ENCODE measurements at regions not wholly inside any gene's neighbourhood (a gene's known extent, or its start where the extent isn't known, plus 50 kb on each side); places are given as distances from the start of the nearest gene placed in this dataset.

DNA sequence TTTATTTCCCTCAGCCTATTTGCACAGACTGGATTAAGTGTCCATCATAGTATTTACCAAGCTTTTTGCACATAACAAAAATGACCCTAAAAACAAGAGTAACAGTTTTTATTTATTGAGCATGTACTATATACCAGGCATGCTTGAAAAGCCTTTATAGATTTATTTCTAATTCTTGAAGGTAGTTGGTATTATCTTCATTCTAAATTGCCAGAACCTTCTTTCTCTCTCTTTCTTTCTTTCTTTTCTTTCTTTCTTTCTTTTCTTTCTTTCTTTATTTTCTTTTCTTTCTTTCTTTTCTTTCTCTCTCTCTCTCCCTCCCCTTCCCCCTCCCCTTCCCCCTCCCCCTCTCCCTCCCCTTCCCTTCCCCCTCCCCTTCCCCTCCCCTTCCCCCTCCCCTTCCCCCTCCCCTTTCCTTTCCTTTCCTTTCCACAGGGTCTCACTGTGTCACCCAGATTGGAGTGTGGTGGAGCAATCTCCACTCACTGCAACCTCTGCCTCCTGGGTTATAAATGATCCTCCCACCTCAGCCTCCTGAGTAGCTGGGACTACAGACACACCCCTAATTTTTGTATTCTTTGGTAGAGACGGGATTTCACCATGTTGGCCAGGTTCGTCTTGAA lies 310.9 kb upstream of the RBFOX1 start:
- H3K27ac Mint-ChIP-seq = no peak overlapping the region
- no peak overlapping the region for H3K27ac ChIP-seq (ENCODE audit: low read depth, low read length)
- ChIA-PET POLR2A (no interaction called here), CTCF (no interaction called here)
- H3K4me1 ChIP-seq (ENCODE audit: insufficient read depth, low read length) = no peaks in the 10 kb centered on the region
- no peak for DNase-seq
- no peaks in the 10 kb centered on the region for H3K9me3 ChIP-seq (ENCODE audit: low read length)
- no peaks in the 10 kb centered on the region for H3K27me3 ChIP-seq (ENCODE audit: insufficient read depth, low read length, poor library complexity, severe bottlenecking)
- H3K36me3 ChIP-seq (ENCODE audit: insufficient read depth, low read length) = no peaks in the 10 kb centered on the region
- H3K27me3 Mint-ChIP-seq = peaks cover 0 to 2% of the 10 kb centered on the region in 2 donors
- no peaks in the 10 kb centered on the region for H3K4me1 Mint-ChIP-seq
- H3K36me3 Mint-ChIP-seq = no peaks in the 10 kb centered on the region
- H3K9me3 Mint-ChIP-seq = peaks cover 9 to 32% (median 18%) of the 10 kb centered on the region in 5 donors
- no peak overlapping the region for H3K4me3 ChIP-seq (ENCODE audit: low read length)
- no peak overlapping the region for H3K4me3 Mint-ChIP-seq

DNA sequence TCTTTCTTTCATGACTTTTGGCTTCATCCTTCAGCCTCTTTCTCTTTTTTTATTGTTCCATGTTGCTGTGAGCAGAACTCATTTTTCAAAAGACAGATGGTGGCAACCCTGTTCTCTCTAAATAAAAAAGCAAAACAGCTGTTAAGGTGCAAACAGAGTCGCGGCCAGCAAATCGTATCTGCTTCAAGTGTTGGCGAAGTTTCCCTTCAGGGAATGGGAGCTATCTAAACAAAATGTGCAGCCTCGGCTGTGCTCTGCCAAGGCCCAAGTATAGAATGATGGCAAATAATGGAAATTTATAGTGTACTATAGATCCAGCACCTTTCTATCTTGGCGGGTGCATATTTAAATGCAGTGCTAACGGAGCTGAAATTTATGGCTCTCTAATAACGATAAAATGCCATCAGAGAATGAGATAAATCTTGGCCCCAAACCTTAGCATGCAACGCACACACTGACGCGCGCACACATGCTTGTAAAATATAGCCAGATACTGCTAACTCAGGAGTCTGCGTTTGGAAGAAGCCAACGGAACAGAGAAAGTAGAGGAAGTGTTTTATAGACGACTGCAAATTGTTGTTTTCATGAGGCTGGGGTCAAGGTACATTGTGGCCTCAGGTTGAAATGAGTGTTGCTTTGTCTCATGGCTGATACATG lies 315.5 kb upstream of the RBFOX1 start:
- ChIA-PET POLR2A (no interaction called here), CTCF (no interaction called here)
- Mint-ChIP-seq H3K9me3 (peaks cover 9 to 26% (median 15%) of the 10 kb centered on the region in 5 donors), H3K27me3 (peaks cover 0 to 2% of the 10 kb centered on the region in 2 donors), H3K4me1 (no peaks in the 10 kb centered on the region), H3K36me3 (no peaks in the 10 kb centered on the region), H3K4me3 (no peak overlapping the region), H3K27ac (peak overlapping the region in 1 of 8 donors; percentile 57)
- Histone ChIP-seq H3K4me1 (ENCODE audit: insufficient read depth, low read length) (no peaks in the 10 kb centered on the region), H3K27ac (ENCODE audit: low read depth, low read length) (no peak overlapping the region), H3K4me3 (ENCODE audit: low read length) (no peak overlapping the region), H3K36me3 (ENCODE audit: insufficient read depth, low read length) (no peaks in the 10 kb centered on the region), H3K9me3 (ENCODE audit: low read length) (no peaks in the 10 kb centered on the region), H3K27me3 (ENCODE audit: insufficient read depth, low read length, poor library complexity, severe bottlenecking) (no peaks in the 10 kb centered on the region)
- no peak for DNase-seq

DNA sequence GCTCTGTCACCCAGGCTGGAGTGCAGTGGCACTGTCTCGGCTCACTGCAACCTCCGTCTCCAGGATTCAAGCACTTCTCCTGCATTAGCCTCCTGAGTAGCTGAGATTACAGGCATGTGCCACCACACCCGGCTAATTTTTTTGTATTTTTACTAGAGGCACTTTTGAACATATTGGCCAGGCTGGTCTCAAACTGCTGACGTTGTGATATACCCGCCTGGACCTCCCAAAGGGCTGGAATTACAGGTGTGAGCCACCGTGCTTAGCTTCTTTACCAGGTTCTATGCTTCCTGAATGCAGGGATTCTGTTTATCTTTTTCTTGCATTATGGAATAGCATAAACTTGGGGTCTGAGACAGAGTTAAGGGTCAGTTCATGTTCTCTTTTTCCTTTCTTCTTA lies 317.9 kb upstream of the RBFOX1 start:
- H3K4me3 Mint-ChIP-seq = no peak overlapping the region
- Histone ChIP-seq H3K4me3 (ENCODE audit: low read length) (no peak overlapping the region), H3K27me3 (ENCODE audit: insufficient read depth, low read length, poor library complexity, severe bottlenecking) (no peaks in the 10 kb centered on the region), H3K27ac (ENCODE audit: low read depth, low read length) (no peak overlapping the region), H3K9me3 (ENCODE audit: low read length) (no peaks in the 10 kb centered on the region), H3K4me1 (ENCODE audit: insufficient read depth, low read length) (no peaks in the 10 kb centered on the region), H3K36me3 (ENCODE audit: insufficient read depth, low read length) (no peaks in the 10 kb centered on the region)
- peaks cover 16 to 36% (median 17%) of the 10 kb centered on the region in 5 donors for H3K9me3 Mint-ChIP-seq
- peaks cover 0 to 2% (median 0%) of the 10 kb centered on the region in 3 donors for H3K36me3 Mint-ChIP-seq
- peaks cover 0 to under 1% of the 10 kb centered on the region in 2 donors for H3K27me3 Mint-ChIP-seq
- ChIA-PET POLR2A (no interaction called here), CTCF (no interaction called here)
- H3K4me1 Mint-ChIP-seq = no peaks in the 10 kb centered on the region
- no peak overlapping the region for H3K27ac Mint-ChIP-seq
- DNase-seq = no peak

DNA sequence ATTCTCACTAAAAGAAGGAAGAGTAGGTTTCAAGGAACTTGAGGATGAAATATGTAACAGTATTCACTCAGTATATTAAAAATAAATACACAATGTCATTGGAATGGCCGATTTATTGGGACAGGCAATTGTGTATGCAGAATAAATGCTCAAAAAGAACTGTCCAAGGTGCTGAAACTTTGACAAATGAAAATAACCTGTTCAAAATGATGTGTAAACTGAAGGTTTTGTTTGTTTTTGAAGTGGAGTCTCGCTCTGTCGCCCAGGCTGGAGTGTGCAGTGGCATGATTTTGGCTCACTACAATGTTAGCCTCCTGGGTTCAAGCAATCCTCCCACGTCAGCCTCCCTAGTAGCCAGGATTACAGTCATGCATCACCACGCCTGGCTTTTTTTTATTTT lies 318.7 kb upstream of the RBFOX1 start:
- Mint-ChIP-seq H3K4me3 (no peak overlapping the region), H3K4me1 (no peaks in the 10 kb centered on the region), H3K27me3 (no peaks in the 10 kb centered on the region), H3K27ac (no peak overlapping the region), H3K9me3 (peaks cover 14 to 34% (median 21%) of the 10 kb centered on the region in 5 donors), H3K36me3 (peaks cover 0 to 2% (median 0%) of the 10 kb centered on the region in 3 donors)
- Histone ChIP-seq H3K4me1 (ENCODE audit: insufficient read depth, low read length) (no peaks in the 10 kb centered on the region), H3K36me3 (ENCODE audit: insufficient read depth, low read length) (no peaks in the 10 kb centered on the region), H3K4me3 (ENCODE audit: low read length) (no peak overlapping the region), H3K9me3 (ENCODE audit: low read length) (no peaks in the 10 kb centered on the region), H3K27ac (ENCODE audit: low read depth, low read length) (no peak overlapping the region), H3K27me3 (ENCODE audit: insufficient read depth, low read length, poor library complexity, severe bottlenecking) (no peaks in the 10 kb centered on the region)
- no peak for DNase-seq
- ChIA-PET CTCF (no interaction called here), POLR2A (no interaction called here)

DNA sequence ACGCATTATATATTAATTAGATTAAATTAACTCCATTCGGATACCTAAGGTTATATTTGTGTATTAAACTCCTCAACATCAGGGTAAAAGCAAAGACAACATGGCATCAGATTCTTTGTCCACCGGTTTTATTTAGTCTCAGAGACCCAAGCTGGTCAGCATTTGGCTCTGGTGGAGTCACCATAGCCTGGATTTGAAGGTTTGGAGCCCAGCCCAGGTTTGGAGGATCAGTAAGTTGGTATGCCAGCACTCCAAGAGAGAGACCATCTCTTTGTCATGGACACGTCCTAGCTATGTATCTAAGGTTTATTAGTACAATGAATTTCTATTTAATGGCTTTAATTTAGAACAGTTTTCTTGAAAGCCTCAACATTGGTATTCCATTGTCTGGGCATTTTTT lies 328.4 kb upstream of the RBFOX1 start:
- no peak overlapping the region for H3K4me3 Mint-ChIP-seq
- ChIA-PET POLR2A (no interaction called here), CTCF (no interaction called here)
- H3K36me3 ChIP-seq (ENCODE audit: insufficient read depth, low read length) = no peaks in the 10 kb centered on the region
- H3K27me3 Mint-ChIP-seq = no peaks in the 10 kb centered on the region
- no peak overlapping the region for H3K4me3 ChIP-seq (ENCODE audit: low read length)
- no peaks in the 10 kb centered on the region for H3K4me1 Mint-ChIP-seq
- H3K9me3 Mint-ChIP-seq = peaks cover 15 to 28% (median 19%) of the 10 kb centered on the region in 5 donors
- no peaks in the 10 kb centered on the region for H3K9me3 ChIP-seq (ENCODE audit: low read length)
- DNase-seq = no peak
- no peak overlapping the region for H3K27ac ChIP-seq (ENCODE audit: low read depth, low read length)
- no peaks in the 10 kb centered on the region for H3K4me1 ChIP-seq (ENCODE audit: insufficient read depth, low read length)
- no peaks in the 10 kb centered on the region for H3K36me3 Mint-ChIP-seq
- H3K27ac Mint-ChIP-seq = no peak overlapping the region
- no peaks in the 10 kb centered on the region for H3K27me3 ChIP-seq (ENCODE audit: insufficient read depth, low read length, poor library complexity, severe bottlenecking)

DNA sequence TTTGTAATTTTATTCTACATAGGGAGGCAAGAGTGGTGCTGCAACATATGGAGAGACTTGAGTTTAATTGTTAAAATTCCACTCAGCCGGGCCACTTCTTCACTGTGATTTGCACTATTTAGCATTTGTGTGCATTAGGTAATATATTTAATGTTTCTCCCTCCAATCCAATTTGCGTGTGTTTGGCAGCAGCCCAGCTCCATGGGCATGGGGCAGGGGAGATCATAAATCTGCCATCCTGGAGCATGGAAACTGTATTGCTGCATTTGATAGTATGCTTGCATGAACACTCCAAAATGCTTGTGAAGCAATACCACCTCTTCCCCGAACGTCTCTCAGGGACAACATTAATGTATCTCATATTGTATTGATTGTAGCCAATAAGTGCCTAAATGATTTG lies 339.1 kb upstream of the RBFOX1 start:
- no peaks in the 10 kb centered on the region for H3K27me3 ChIP-seq (ENCODE audit: insufficient read depth, low read length, poor library complexity, severe bottlenecking)
- Mint-ChIP-seq H3K36me3 (peaks cover 0 to 3% (median 0%) of the 10 kb centered on the region in 3 donors), H3K4me3 (no peak overlapping the region), H3K9me3 (peaks cover 5 to 19% (median 9%) of the 10 kb centered on the region in 5 donors), H3K27ac (no peak overlapping the region), H3K27me3 (no peaks in the 10 kb centered on the region), H3K4me1 (no peaks in the 10 kb centered on the region)
- ChIA-PET CTCF (no interaction called here), POLR2A (no interaction called here)
- H3K27ac ChIP-seq (ENCODE audit: low read depth, low read length) = no peak overlapping the region
- H3K9me3 ChIP-seq (ENCODE audit: low read length) = no peaks in the 10 kb centered on the region
- DNase-seq = no peak
- H3K4me1 ChIP-seq (ENCODE audit: insufficient read depth, low read length) = no peaks in the 10 kb centered on the region
- no peak overlapping the region for H3K4me3 ChIP-seq (ENCODE audit: low read length)
- H3K36me3 ChIP-seq (ENCODE audit: insufficient read depth, low read length) = no peaks in the 10 kb centered on the region

DNA sequence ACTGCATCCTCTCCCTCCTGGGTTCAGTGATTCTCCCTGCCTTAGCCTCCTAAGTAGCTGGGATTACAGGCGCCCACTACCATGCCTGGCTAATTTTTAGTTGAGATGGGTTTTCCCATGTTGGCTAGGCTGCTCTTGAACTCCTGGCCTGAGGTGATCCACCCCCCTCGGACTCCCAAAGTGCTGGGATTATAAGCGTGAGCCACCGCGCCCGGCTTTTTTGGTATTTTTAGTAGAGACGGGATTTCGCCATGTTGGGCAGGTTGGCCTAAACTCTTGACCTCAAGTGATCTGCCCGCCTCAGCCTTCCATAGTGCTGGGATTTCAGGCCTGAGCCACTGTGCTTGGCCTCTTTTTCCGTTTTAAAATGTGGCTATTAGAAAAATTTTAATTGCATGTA lies 343.8 kb upstream of the RBFOX1 start:
- DNase-seq = no peak
- Mint-ChIP-seq H3K4me3 (no peak overlapping the region), H3K4me1 (no peaks in the 10 kb centered on the region), H3K36me3 (no peaks in the 10 kb centered on the region), H3K27me3 (no peaks in the 10 kb centered on the region), H3K27ac (no peak overlapping the region), H3K9me3 (peaks cover 4 to 17% (median 12%) of the 10 kb centered on the region in 5 donors)
- H3K27ac ChIP-seq (ENCODE audit: low read depth, low read length) = no peak overlapping the region
- ChIA-PET CTCF (no interaction called here), POLR2A (no interaction called here)
- no peaks in the 10 kb centered on the region for H3K27me3 ChIP-seq (ENCODE audit: insufficient read depth, low read length, poor library complexity, severe bottlenecking)
- H3K4me3 ChIP-seq (ENCODE audit: low read length) = no peak overlapping the region
- no peaks in the 10 kb centered on the region for H3K36me3 ChIP-seq (ENCODE audit: insufficient read depth, low read length)
- H3K4me1 ChIP-seq (ENCODE audit: insufficient read depth, low read length) = no peaks in the 10 kb centered on the region
- no peaks in the 10 kb centered on the region for H3K9me3 ChIP-seq (ENCODE audit: low read length)

DNA sequence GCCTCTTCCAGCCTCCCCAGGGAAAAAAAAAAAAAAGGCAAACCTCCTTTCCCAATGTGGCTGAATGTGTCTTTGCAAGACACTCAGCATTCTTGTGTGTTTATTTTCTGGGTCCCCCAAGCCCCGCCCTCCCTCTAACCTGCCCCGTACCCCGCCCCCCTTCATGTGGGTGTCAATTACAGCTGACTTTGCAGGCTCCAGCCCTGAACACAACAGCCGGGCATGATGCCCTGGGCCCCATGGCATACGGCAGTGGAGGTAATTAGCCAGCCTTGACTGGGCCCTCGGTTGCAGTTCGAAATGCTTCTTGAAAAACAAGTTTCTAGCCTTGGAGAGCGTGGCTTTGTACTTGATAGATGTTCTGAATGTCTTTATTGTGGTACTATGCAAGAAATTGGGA lies 354.7 kb upstream of the RBFOX1 start:
- peaks cover 6 to 27% (median 9%) of the 10 kb centered on the region in 5 donors for H3K9me3 Mint-ChIP-seq
- H3K4me3 ChIP-seq (ENCODE audit: low read length) = no peak overlapping the region

More for the DNA sequence above, 354.7 kb upstream of the RBFOX1 start:
- no peaks in the 10 kb centered on the region for H3K4me1 ChIP-seq (ENCODE audit: insufficient read depth, low read length)
- Mint-ChIP-seq H3K27ac (no peak overlapping the region), H3K27me3 (no peaks in the 10 kb centered on the region), H3K4me3 (no peak overlapping the region), H3K36me3 (no peaks in the 10 kb centered on the region), H3K4me1 (no peaks in the 10 kb centered on the region)
- H3K9me3 ChIP-seq (ENCODE audit: low read length) = no peaks in the 10 kb centered on the region
- no peaks in the 10 kb centered on the region for H3K36me3 ChIP-seq (ENCODE audit: insufficient read depth, low read length)
- no peak for DNase-seq
- no peak overlapping the region for H3K27ac ChIP-seq (ENCODE audit: low read depth, low read length)
- no peaks in the 10 kb centered on the region for H3K27me3 ChIP-seq (ENCODE audit: insufficient read depth, low read length, poor library complexity, severe bottlenecking)
- ChIA-PET POLR2A (no interaction called here), CTCF (no interaction called here)
